Spleen (tissue), 7 donors: ENCODE measurements at regions not wholly inside any gene's neighbourhood (a gene's known extent, or its start where the extent isn't known, plus 50 kb on each side); places are given as distances from the start of the nearest gene placed in this dataset.

ENCODE experiments used
- CTCF ChIP-seq, 11 experiments: fragments of 200-600 bp in 7 of 11; fragments of 450-650 bp in 4 of 11; sonication (generic) in 4 of 11; IDR thresholded peaks in 8 of 11; conservative IDR thresholded peaks in 3 of 11; 1 replicate in 7 of 11; 2 replicates in 4 of 11; pipeline versions ENCODE4 v1.4.0 to v1.8.0; 2016 to 2021; ENCODE audit warnings: antibody characterized with exemption in 11 of 11, inconsistent platforms in 4 of 11, mild to moderate bottlenecking in 1 of 11
- POLR2A ChIP-seq, 3 donors: fragments of 450-650 bp; IDR thresholded peaks; one replicate each; pipeline ENCODE4 v1.5.1; 2017; ENCODE audit warnings: antibody characterized with exemption in 3 of 3, mild to moderate bottlenecking in 1 of 3
- POLR2AphosphoS5 ChIP-seq, 3 donors: sonication (generic); formaldehyde crosslinking; IDR thresholded peaks; one replicate each; pipeline ENCODE4 v1.5.1; 2017; ENCODE audit warnings: antibody characterized with exemption in 3 of 3
- donor health status: DM: no; HTN: no; CAD: no; lungs with moderate emphysema.
- donor health status: DM: no; HTN: no; CAD: no.
- donor health status: DM: no; HTN: no; CAD: no.

- TF ChIP-seq POLR2AphosphoS5 (IDR thresholded peaks at IDR 0.05): no peak
- TF ChIP-seq CTCF (IDR thresholded peaks at IDR 0.05 in 8 of 11, conservative IDR thresholded peaks at IDR 0.05 in 3 of 11): no peak
- TF ChIP-seq POLR2A (IDR thresholded peaks at IDR 0.05): no peak
These were observed 134.1 kb upstream of the CXCR4 start for GRCh38 chr2:136251885-136252585.
